ENCODE measurements at regions not wholly inside any gene's neighbourhood (a gene's known extent, or its start where the extent isn't known, plus 50 kb on each side); places are given as distances from the start of the nearest gene placed in this dataset.
A peak's percentile ranks its signal among the peaks of the same experiment; 100 is the strongest.

DNA sequence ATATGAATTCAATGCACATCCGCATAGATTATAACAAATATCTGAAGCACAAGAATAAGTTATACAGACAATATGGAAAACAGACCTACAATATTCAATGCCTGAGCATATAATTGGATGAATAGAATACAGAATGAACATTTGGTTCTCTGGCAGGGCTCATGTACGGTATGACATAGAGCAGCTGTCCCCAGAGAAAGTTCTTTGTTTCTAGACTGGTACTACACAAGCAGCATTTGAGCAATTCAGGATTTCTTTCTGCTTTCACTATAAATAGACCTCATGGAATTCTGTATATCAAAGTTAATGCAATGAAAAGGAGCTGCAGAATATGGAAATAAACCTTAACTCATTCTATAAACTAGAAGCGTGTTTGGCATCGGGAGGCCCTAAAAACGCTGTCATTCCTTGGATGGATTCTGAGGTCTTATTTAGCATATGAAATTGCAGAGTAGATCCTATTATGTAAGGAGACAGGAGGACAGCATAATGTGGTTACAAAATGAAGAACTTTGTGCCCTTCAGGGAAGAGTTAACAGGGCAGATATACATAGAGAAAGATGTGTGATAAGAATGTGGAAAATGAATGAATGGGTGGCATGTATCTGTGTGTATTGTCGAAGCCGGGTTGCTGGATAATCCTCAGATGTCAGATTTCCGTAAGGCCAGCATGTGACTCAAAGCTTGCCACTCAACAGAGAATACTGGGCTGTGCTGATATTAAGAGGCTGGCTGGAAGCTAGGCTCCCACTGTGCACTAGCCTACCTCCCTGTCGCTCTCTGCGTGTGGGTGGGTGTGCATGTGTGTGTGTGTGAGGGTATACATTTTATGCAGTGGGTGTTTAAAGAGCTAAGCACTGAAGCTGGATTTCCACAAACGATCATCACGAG lies 103.3 kb upstream of the SLC4A4 start:
- TF ChIP-seq CTCF (IDR thresholded peaks at IDR 0.05; ENCODE audit: poor library complexity, severe bottlenecking) (no peak), EZH2 (IDR thresholded peaks at IDR 0.05; ENCODE audit: borderline replicate concordance, insufficient read depth, low read length, poor library complexity, severe bottlenecking) (no peak), POLR2AphosphoS5 (IDR thresholded peaks at IDR 0.05) (peak; percentile 51), EP300 (conservative IDR thresholded peaks at IDR 0.05; ENCODE audit: poor library complexity, severe bottlenecking) (peak; percentile 50), MXI1 (conservative IDR thresholded peaks at IDR 0.05; ENCODE audit: poor library complexity, severe bottlenecking) (peak; percentile 42), SMC3 (conservative IDR thresholded peaks at IDR 0.05; ENCODE audit: poor library complexity) (no peak), RAD21 (conservative IDR thresholded peaks at IDR 0.05) (peak; percentile 21), REST (IDR thresholded peaks at IDR 0.05; ENCODE audit: borderline replicate concordance) (no peak), TAF1 (IDR thresholded peaks at IDR 0.05; ENCODE audit: low read depth) (no peak)

Measured in neural cell (in vitro differentiated cells).